Peyer's patch (tissue), 4 donors: ENCODE measurements at regions not wholly inside any gene's neighbourhood (a gene's known extent, or its start where the extent isn't known, plus 50 kb on each side); places are given as distances from the start of the nearest gene placed in this dataset.

Source experiments
- POLR2A ChIP-seq, 2 donors: fragments of 450-650 bp; IDR thresholded peaks; one replicate each; pipeline ENCODE4 v1.5.1; 2017; ENCODE audit warnings: antibody characterized with exemption in 2 of 2, mild to moderate bottlenecking in 2 of 2, moderate library complexity in 2 of 2
- TF ChIP-seq, protein P1 (sequence below), 6 experiments: fragments of 450-650 bp in 4 of 6; fragments of 200-600 bp in 2 of 6; sonication (generic) in 1 of 6; IDR thresholded peaks; one replicate each; pipeline ENCODE4 v1.5.1; 2017 to 2019; ENCODE audit warnings: antibody characterized with exemption in 6 of 6, mild to moderate bottlenecking in 3 of 6, moderate library complexity in 1 of 6

DNA sequence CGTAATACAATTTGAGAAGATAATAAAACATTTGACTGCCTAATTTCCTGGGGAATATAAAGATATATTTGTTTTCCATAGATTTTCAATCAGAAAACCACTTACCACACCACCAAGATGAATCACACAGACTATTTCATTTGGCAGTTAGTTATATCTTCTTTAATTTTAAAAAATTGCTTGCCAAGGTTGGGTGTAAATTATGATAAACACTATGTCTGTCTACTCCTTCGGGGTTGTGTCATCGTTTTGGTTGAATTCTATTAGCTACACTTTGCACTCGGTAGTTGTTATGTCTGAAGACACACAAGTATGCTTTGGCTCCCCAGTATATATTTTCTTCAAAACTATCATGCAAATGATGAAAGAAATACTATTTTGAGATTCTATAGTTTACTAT lies 594.8 kb upstream of the SEMA3D start:
- TF ChIP-seq, protein P1, sequence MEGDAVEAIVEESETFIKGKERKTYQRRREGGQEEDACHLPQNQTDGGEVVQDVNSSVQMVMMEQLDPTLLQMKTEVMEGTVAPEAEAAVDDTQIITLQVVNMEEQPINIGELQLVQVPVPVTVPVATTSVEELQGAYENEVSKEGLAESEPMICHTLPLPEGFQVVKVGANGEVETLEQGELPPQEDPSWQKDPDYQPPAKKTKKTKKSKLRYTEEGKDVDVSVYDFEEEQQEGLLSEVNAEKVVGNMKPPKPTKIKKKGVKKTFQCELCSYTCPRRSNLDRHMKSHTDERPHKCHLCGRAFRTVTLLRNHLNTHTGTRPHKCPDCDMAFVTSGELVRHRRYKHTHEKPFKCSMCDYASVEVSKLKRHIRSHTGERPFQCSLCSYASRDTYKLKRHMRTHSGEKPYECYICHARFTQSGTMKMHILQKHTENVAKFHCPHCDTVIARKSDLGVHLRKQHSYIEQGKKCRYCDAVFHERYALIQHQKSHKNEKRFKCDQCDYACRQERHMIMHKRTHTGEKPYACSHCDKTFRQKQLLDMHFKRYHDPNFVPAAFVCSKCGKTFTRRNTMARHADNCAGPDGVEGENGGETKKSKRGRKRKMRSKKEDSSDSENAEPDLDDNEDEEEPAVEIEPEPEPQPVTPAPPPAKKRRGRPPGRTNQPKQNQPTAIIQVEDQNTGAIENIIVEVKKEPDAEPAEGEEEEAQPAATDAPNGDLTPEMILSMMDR (IDR thresholded peaks at IDR 0.05): no peak
- TF ChIP-seq POLR2A (IDR thresholded peaks at IDR 0.05): no peak
